Trophoblast cell (in vitro differentiated cells and primary cell): ENCODE measurements at regions not wholly inside any gene's neighbourhood (a gene's known extent, or its start where the extent isn't known, plus 50 kb on each side); places are given as distances from the start of the nearest gene placed in this dataset.

Source experiments
- DNase-seq, 2 donors: peaks; one replicate each; pipeline ENCODE4 v3.0.0-alpha.2; 2016
- H2AFZ ChIP-seq: 2 replicates; pipeline ENCODE4 v1.6.1; 2013; ENCODE audit warnings: low read length, moderate library complexity, mild to moderate bottlenecking; ENCODE audit not compliant: insufficient read depth, poor library complexity
- H2AK5ac ChIP-seq: 2 replicates; pipeline ENCODE4 v1.6.1; 2013; ENCODE audit warnings: mild to moderate bottlenecking, low read length
- H2BK120ac ChIP-seq: 2 replicates; pipeline ENCODE4 v1.6.1; 2013; ENCODE audit warnings: low read length, mild to moderate bottlenecking, moderate library complexity; ENCODE audit not compliant: insufficient read depth, poor library complexity
- H2BK12ac ChIP-seq: 2 replicates; pipeline ENCODE4 v1.6.1; 2013; ENCODE audit warnings: mild to moderate bottlenecking, low read length, moderate library complexity
- H2BK5ac ChIP-seq: 2 replicates; pipeline ENCODE4 v1.6.1; 2013; ENCODE audit warnings: low read length, low read depth, moderate library complexity, mild to moderate bottlenecking; ENCODE audit not compliant: poor library complexity
- H3K14ac ChIP-seq: 2 replicates; pipeline ENCODE4 v1.6.1; 2013; ENCODE audit warnings: mild to moderate bottlenecking, low read length
- H3K18ac ChIP-seq: 2 replicates; pipeline ENCODE4 v1.6.1; 2013; ENCODE audit warnings: mild to moderate bottlenecking, low read length
- H3K23ac ChIP-seq: 2 replicates; pipeline ENCODE4 v1.6.1; 2013; ENCODE audit warnings: low read length
- H3K27ac ChIP-seq: 2 replicates; pipeline ENCODE4 v1.5.1; 2013; ENCODE audit warnings: low read depth, mild to moderate bottlenecking, inconsistent platforms, low read length, moderate library complexity
- H3K27me3 ChIP-seq: 2 replicates; pipeline ENCODE4 v1.6.1; 2013; ENCODE audit warnings: inconsistent platforms, mild to moderate bottlenecking, low read length, moderate library complexity; ENCODE audit not compliant: insufficient read depth
- H3K36me3 ChIP-seq, 2 experiments: 1 replicate in 1 of 2; 2 replicates in 1 of 2; pipeline ENCODE4 v1.6.1; 2013; ENCODE audit warnings: low read length in 2 of 2, mild to moderate bottlenecking in 2 of 2, moderate library complexity in 1 of 2; ENCODE audit not compliant: insufficient read depth in 2 of 2, control insufficient read depth in 1 of 2
- H3K4ac ChIP-seq: 2 replicates; pipeline ENCODE4 v1.6.1; 2013; ENCODE audit warnings: low read depth, mild to moderate bottlenecking, low read length, moderate library complexity
- H3K4me1 ChIP-seq, 2 experiments: 1 replicate in 1 of 2; 2 replicates in 1 of 2; pipeline ENCODE4 v1.6.1; 2013; ENCODE audit warnings: low read length in 2 of 2, mild to moderate bottlenecking in 2 of 2, moderate library complexity in 1 of 2; ENCODE audit not compliant: insufficient read depth in 2 of 2, control insufficient read depth in 1 of 2
- H3K4me2 ChIP-seq: 2 replicates; pipeline ENCODE4 v1.6.1; 2013; ENCODE audit warnings: inconsistent platforms, mild to moderate bottlenecking, low read length, moderate library complexity
- H3K4me3 ChIP-seq: 2 replicates; pipeline ENCODE4 v1.5.1; 2013; ENCODE audit warnings: mild to moderate bottlenecking, low read depth, low read length, inconsistent platforms
- H3K79me1 ChIP-seq: one replicate; pipeline ENCODE4 v1.6.1; 2013; ENCODE audit warnings: low read length
- H3K79me2 ChIP-seq: 2 replicates; pipeline ENCODE4 v1.6.1; 2013; ENCODE audit warnings: low read length, mild to moderate bottlenecking; ENCODE audit not compliant: control insufficient read depth, insufficient read depth, poor library complexity
- H3K9ac ChIP-seq: 2 replicates; pipeline ENCODE4 v1.6.1; 2013; ENCODE audit warnings: mild to moderate bottlenecking, low read length
- H3K9me3 ChIP-seq: 2 replicates; pipeline ENCODE4 v1.6.1; 2013; ENCODE audit warnings: low read depth, mild to moderate bottlenecking, control low read depth, inconsistent platforms, low read length; ENCODE audit not compliant: insufficient read depth
- H4K12ac ChIP-seq: 2 replicates; pipeline ENCODE4 v1.6.1; 2013; ENCODE audit warnings: low read depth, mild to moderate bottlenecking, low read length, moderate library complexity
- H4K8ac ChIP-seq: 2 replicates; pipeline ENCODE4 v1.6.1; 2013; ENCODE audit warnings: low read depth, mild to moderate bottlenecking, low read length, moderate library complexity
- H4K91ac ChIP-seq: one replicate; pipeline ENCODE4 v1.6.1; 2013; ENCODE audit warnings: low read depth, mild to moderate bottlenecking, low read length, moderate library complexity
- WGBS: extraction: QIAGEN DNeasy Blood & Tissue Kit; methylation state at CpG from one replicate; pipeline ENCODE4 v1.1.7; 2013; ENCODE audit warnings: missing lambda C conversion rate; ENCODE audit not compliant: insufficient read length, insufficient coverage; ENCODE audit errors: extremely low coverage; 5-methylcytosine and 5-hydroxymethylcytosine counted together

DNA sequence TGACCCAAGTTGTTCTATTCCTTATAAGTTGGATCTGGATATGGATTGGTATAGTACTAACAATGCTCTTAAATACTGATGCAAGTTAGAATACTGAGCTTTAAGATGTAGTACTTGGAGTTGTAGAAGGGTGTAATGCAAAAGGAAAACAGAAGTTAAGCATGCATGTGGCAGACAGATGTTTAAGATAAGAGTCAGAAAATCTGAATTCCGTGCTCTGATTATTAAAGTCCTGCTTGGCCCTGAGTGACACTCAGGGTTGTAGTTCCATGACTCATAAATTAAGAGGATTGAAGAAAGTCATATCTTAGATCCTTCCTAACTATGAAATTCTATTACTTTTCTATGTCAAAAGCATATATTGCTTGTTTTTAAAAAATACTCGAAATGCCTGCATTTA is 250.6 kb downstream of the RPRM start:
- Histone ChIP-seq H3K4me1 (peaks cover 2 to 3% of the 10 kb centered on the region in 2 experiments), H2BK5ac (no peak overlapping the region), H3K14ac (no peak overlapping the region), H3K4ac (no peak overlapping the region), H3K27ac (no peak overlapping the region), H3K36me3 (no peaks in the 10 kb centered on the region), H3K79me2 (no peaks in the 10 kb centered on the region), H3K27me3 (no peaks in the 10 kb centered on the region), H3K79me1 (no peaks in the 10 kb centered on the region), H4K8ac (no peak overlapping the region), H2BK120ac (no peak overlapping the region), H3K23ac (no peak overlapping the region), H3K9ac (no peak overlapping the region), H3K4me3 (no peak overlapping the region), H2AK5ac (no peak overlapping the region), H2AFZ (no peak overlapping the region), H3K9me3 (no peaks in the 10 kb centered on the region), H3K4me2 (no peak overlapping the region), H4K91ac (no peak overlapping the region), H2BK12ac (no peak overlapping the region), H3K18ac (no peak overlapping the region), H4K12ac (no peak overlapping the region)
- WGBS, result no CpG with 5 or more reads among the region's 2 CpGs
- DNase-seq, result no peak

DNA sequence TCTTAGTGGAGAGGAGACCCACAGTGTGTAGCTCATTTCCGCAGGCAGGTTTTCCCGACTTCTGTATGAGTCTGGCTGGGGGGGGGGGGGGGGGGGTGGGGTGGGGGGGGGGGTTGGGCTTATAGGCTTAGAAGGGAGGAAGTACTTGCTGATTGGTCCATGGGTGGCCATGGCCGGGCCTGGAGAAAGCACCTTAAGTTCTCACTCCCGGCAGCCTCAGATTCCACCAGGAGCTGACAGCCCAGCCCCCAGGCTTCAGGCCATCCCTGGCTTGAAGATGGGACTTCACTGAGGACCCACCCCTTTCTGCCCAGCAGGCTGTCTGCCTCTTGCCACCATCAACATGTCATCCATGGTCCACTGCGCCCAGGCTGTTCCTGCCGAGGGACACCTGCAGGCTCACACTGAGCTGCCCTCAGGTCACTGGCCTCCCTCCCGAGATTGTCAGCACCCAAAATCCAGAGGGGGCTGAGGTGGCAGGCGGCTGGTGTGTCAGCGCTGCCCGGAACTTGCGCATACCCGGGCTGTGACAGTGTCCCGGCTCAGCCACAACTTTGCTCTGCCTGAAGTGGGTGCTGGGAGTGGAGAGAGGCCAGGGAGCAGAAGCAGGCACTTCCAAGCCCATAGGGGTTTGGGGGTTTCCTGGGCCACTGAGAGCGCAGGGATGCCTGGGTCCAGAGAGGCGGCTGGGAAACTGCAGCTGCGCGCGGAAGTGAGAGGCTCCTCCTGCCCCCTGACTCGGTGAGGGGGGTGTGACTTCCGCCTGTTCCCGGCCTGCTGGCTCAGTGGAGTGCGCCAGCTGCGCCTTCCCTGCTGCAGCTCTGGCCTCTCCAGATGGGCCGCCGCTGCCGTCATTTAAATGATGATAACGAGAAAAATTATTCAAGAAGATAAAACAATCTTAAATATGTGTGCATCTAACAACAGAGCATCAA is 256.1 kb downstream of the RPRM start:
- H3K4me1 ChIP-seq, result no peaks in the 10 kb centered on the region
- H4K12ac ChIP-seq, result no peak overlapping the region
- H3K27ac ChIP-seq, result no peak overlapping the region
- no peak overlapping the region for H3K14ac ChIP-seq
- no peak overlapping the region for H4K8ac ChIP-seq
- H2BK12ac ChIP-seq, result no peak overlapping the region
- no peaks in the 10 kb centered on the region for H3K79me1 ChIP-seq
- no peak overlapping the region for H4K91ac ChIP-seq
- no peak overlapping the region for H3K4ac ChIP-seq
- no peaks in the 10 kb centered on the region for H3K27me3 ChIP-seq
- H3K4me2 ChIP-seq, result no peak overlapping the region
- H2AK5ac ChIP-seq, result no peak overlapping the region
- H2BK120ac ChIP-seq, result no peak overlapping the region
- no peak overlapping the region for H3K9ac ChIP-seq
- H3K36me3 ChIP-seq, result no peaks in the 10 kb centered on the region
- H3K23ac ChIP-seq, result no peak overlapping the region
- no peak overlapping the region for H3K18ac ChIP-seq
- H3K9me3 ChIP-seq, result peaks cover 3% of the 10 kb centered on the region
- no peaks in the 10 kb centered on the region for H3K79me2 ChIP-seq
- H2AFZ ChIP-seq, result no peak overlapping the region
- H3K4me3 ChIP-seq, result no peak overlapping the region
- no peak overlapping the region for H2BK5ac ChIP-seq
- no peak for DNase-seq
- no CpG with 5 or more reads among the region's 27 CpGs for WGBS

DNA sequence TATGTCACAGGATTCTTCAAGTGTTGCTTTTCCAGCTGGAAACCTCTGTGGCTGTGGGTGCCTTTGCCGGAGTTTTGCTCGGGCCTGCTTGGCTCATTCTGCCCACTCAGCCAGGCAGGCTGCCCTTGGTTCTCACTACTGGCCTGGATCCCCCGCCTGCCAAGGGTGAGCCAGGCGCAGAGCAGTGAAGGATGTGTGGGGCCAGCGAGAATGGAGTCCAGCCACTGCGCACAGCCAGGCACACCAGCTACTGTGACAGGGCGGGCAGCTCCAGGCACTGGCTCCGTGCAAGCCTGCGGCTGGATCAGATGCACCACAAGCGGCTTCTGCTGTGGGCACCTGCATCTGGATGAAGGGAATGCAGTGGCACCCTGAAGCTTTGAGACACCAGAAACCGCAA is 257.1 kb downstream of the RPRM start:
- no peaks in the 10 kb centered on the region for H3K36me3 ChIP-seq
- no peaks in the 10 kb centered on the region for H3K27me3 ChIP-seq
- no peak overlapping the region for H3K18ac ChIP-seq
- H3K9ac ChIP-seq, result no peak overlapping the region
- no CpG with 5 or more reads among the region's 11 CpGs for WGBS
- no peak overlapping the region for H4K91ac ChIP-seq
- H3K4me2 ChIP-seq, result no peak overlapping the region
- no peak overlapping the region for H2AK5ac ChIP-seq
- H3K4ac ChIP-seq, result no peak overlapping the region
- H4K12ac ChIP-seq, result no peak overlapping the region
- H3K4me1 ChIP-seq, result no peaks in the 10 kb centered on the region
- peaks cover 3% of the 10 kb centered on the region for H3K9me3 ChIP-seq
- H4K8ac ChIP-seq, result no peak overlapping the region
- no peak overlapping the region for H2BK5ac ChIP-seq
- no peaks in the 10 kb centered on the region for H3K79me2 ChIP-seq
- no peak overlapping the region for H3K4me3 ChIP-seq
- no peak overlapping the region for H2AFZ ChIP-seq
- H2BK120ac ChIP-seq, result no peak overlapping the region
- H3K79me1 ChIP-seq, result no peaks in the 10 kb centered on the region
- H3K23ac ChIP-seq, result no peak overlapping the region
- no peak overlapping the region for H3K14ac ChIP-seq
- H2BK12ac ChIP-seq, result no peak overlapping the region
- no peak overlapping the region for H3K27ac ChIP-seq
- DNase-seq, result no peak

DNA sequence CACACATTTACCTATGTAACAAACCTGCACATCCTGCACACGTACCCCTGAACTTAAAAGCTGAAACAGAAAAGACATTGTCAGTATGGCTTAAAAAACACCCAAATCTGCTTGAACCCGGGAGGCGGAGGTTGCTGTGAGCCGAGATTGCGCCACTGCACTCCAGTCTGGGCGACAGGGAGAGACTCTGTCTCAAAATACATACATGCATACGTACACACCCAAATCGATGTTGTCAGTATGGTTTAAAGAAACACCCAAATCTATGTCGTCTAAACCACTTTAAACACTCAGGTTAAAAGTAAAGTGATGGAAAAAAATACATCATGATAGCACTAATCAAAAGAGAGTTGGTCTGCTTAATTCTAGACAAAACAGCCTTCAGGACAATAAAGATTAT is 257.5 kb downstream of the RPRM start:
- H3K79me1 ChIP-seq, result no peaks in the 10 kb centered on the region
- no peak overlapping the region for H3K14ac ChIP-seq
- no peaks in the 10 kb centered on the region for H3K36me3 ChIP-seq
- H3K79me2 ChIP-seq, result no peaks in the 10 kb centered on the region
- no peak for DNase-seq
- no peaks in the 10 kb centered on the region for H3K27me3 ChIP-seq
- H2BK120ac ChIP-seq, result no peak overlapping the region
- H3K18ac ChIP-seq, result no peak overlapping the region
- H2AK5ac ChIP-seq, result no peak overlapping the region
- H3K4me3 ChIP-seq, result no peak overlapping the region
- no peak overlapping the region for H3K9ac ChIP-seq
- H3K4me2 ChIP-seq, result no peak overlapping the region
- H4K12ac ChIP-seq, result no peak overlapping the region
- H4K8ac ChIP-seq, result no peak overlapping the region
- H2AFZ ChIP-seq, result no peak overlapping the region
- no peak overlapping the region for H3K27ac ChIP-seq
- no peak overlapping the region for H2BK12ac ChIP-seq
- no peak overlapping the region for H4K91ac ChIP-seq
- no peak overlapping the region for H2BK5ac ChIP-seq
- no peaks in the 10 kb centered on the region for H3K4me1 ChIP-seq
- H3K23ac ChIP-seq, result no peak overlapping the region
- no CpG with 5 or more reads among the region's 9 CpGs for WGBS
- H3K9me3 ChIP-seq, result peaks cover 3% of the 10 kb centered on the region
- H3K4ac ChIP-seq, result no peak overlapping the region
